Endothelial cell of umbilical vein (primary cell): ENCODE measurements at regions not wholly inside any gene's neighbourhood (a gene's known extent, or its start where the extent isn't known, plus 50 kb on each side); places are given as distances from the start of the nearest gene placed in this dataset.

Experiments used
- CTCF ChIP-seq, 2 donors: IDR thresholded peaks; 1 replicate in 1 of 2; 2 replicates in 1 of 2; pipeline ENCODE4 v1.5.1; 2011; ENCODE audit warnings: low read length in 2 of 2, mild to moderate bottlenecking in 2 of 2, moderate library complexity in 2 of 2, control low read depth in 1 of 2, inconsistent platforms in 1 of 2, low read depth in 1 of 2; ENCODE audit not compliant: insufficient read depth in 1 of 2; ENCODE audit errors: extremely low read depth in 1 of 2
- EZH2 ChIP-seq: IDR thresholded peaks from 2 replicates; pipeline ENCODE4 v1.6.1; 2012; ENCODE audit warnings: borderline replicate concordance, low read depth, mild to moderate bottlenecking, moderate library complexity, low read length, inconsistent platforms; ENCODE audit not compliant: severe bottlenecking
- POLR2A ChIP-seq: IDR thresholded peaks from 2 replicates; pipeline ENCODE4 v1.6.1; 2012; ENCODE audit warnings: low read depth, mild to moderate bottlenecking, control low read depth, low read length

- no peak for TF ChIP-seq CTCF (IDR thresholded peaks at IDR 0.05; ENCODE audit: extremely low read depth in 1 of 2, insufficient read depth in 1 of 2, low read depth in 1 of 2, low read length in 2 of 2)
- TF ChIP-seq POLR2A: no peak
- no peak for TF ChIP-seq EZH2
Observed at GRCh38 chr2:207251022-207251421, 85.3 kb upstream of the KLF7 start.
